ENCODE measurements at regions not wholly inside any gene's neighbourhood (a gene's known extent, or its start where the extent isn't known, plus 50 kb on each side); places are given as distances from the start of the nearest gene placed in this dataset.

DNA sequence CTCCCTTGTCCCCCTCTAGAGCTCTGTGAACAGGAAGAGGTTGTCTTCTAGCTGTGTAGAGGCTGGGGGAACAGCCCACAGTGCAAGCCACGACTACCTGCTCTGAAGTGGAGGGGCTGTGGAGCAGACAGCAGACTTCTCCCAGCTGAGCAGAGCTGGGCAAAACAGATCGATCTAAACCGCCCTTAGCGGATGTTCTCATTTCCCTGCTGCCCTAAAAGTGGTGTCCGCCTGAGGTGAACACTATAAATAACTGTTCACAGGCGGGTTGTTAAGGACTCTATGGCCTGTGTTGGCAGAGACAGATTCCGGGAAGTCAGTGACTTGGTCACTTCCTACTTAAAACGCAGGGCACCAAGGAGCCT is 203.2 kb downstream of the RHOU start:
- TF ChIP-seq, protein P1, sequence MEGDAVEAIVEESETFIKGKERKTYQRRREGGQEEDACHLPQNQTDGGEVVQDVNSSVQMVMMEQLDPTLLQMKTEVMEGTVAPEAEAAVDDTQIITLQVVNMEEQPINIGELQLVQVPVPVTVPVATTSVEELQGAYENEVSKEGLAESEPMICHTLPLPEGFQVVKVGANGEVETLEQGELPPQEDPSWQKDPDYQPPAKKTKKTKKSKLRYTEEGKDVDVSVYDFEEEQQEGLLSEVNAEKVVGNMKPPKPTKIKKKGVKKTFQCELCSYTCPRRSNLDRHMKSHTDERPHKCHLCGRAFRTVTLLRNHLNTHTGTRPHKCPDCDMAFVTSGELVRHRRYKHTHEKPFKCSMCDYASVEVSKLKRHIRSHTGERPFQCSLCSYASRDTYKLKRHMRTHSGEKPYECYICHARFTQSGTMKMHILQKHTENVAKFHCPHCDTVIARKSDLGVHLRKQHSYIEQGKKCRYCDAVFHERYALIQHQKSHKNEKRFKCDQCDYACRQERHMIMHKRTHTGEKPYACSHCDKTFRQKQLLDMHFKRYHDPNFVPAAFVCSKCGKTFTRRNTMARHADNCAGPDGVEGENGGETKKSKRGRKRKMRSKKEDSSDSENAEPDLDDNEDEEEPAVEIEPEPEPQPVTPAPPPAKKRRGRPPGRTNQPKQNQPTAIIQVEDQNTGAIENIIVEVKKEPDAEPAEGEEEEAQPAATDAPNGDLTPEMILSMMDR (IDR thresholded peaks at IDR 0.05; ENCODE audit: low read length): no peak
- no peak for TF ChIP-seq EZH2phosphoT487 (IDR thresholded peaks at IDR 0.05; ENCODE audit: low read length)
